HCT116 (cell line): ENCODE measurements at regions not wholly inside any gene's neighbourhood (a gene's known extent, or its start where the extent isn't known, plus 50 kb on each side); places are given as distances from the start of the nearest gene placed in this dataset.

Experiments
- ATAC-seq: fragments of 200-7000 bp; cut with Tn5 transposase; 2 replicates; pipeline ENCODE4 v1.9.1; 2020; ENCODE audit warnings: mild to moderate bottlenecking, moderate library complexity
- BruUV-seq: library from RNA; stranded (reverse); fragments of 400-500 nt; replicated peaks from 2 replicates; lab custom pipeline; 2021; lab: Mats Ljungman, UMichigan
- CTCF ChIA-PET: fragments of 300-600 bp; sonication (Branson Sonifier 250); formaldehyde crosslinking; loops from one replicate; lab custom pipeline; 2021; ENCODE audit warnings: antibody characterized with exemption; lab: Charles Lee
- POLR2A ChIA-PET: fragments of 300-600, 350-600 bp; sonication (Branson Sonifier 250); formaldehyde crosslinking; loops from one replicate; lab custom pipeline; 2021; ENCODE audit warnings: antibody characterized with exemption; lab: Charles Lee
- RAD21 ChIA-PET, 2 experiments: fragments of 300-600 bp; sonication (Branson Sonifier 250); formaldehyde crosslinking; loops; one replicate each; lab custom pipeline; 2023; ENCODE audit warnings: low total read pairs in 2 of 2; ENCODE audit not compliant: uncharacterized antibody in 2 of 2, unreplicated experiment in 2 of 2, low non-redundant PET in 1 of 2; lab: Charles Lee
- DNase-seq: peaks from one replicate; pipeline ENCODE4 v3.0.0-alpha.2; 2010; ENCODE audit warnings: low read depth, low spot score
- H2AFZ ChIP-seq: fragments of 200-600 bp; shearing (Covaris generic), sonication (generic); 2 replicates; pipeline ENCODE4 v1.6.1; 2017; ENCODE audit warnings: low read depth, mixed run types, mixed read lengths, antibody characterized with exemption, low read length; ENCODE audit not compliant: poor library complexity, severe bottlenecking
- H3K27ac ChIP-seq: 2 replicates; pipeline ENCODE4 v1.5.1; 2012; ENCODE audit warnings: low read depth, low read length
- H3K27me3 ChIP-seq: fragments of 200-600 bp; sonication (generic); 2 replicates; pipeline ENCODE4 v1.6.1; 2016; ENCODE audit warnings: mixed run types, low read length, mixed read lengths; ENCODE audit not compliant: insufficient read depth
- H3K36me3 ChIP-seq, 2 experiments: fragments of 200-500 bp in 1 of 2; fragments of 200-600 bp in 1 of 2; sonication (Bioruptor generic) in 1 of 2; sonication (generic) in 1 of 2; 2 replicates each; pipeline versions ENCODE4 v1.5.1 to v1.6.1; 2014 to 2016; ENCODE audit warnings: low read length in 2 of 2, inconsistent platforms in 1 of 2, mixed read lengths in 1 of 2, mixed run types in 1 of 2; ENCODE audit not compliant: insufficient read depth in 2 of 2, control insufficient read depth in 1 of 2
- H3K4me1 ChIP-seq, 2 experiments: fragments of 200-600 bp in 1 of 2; sonication (generic) in 1 of 2; 2 replicates each; pipeline versions ENCODE4 v1.5.1 to v1.6.1; 2012 to 2017; ENCODE audit warnings: low read length in 2 of 2, inconsistent platforms in 1 of 2, mild to moderate bottlenecking in 1 of 2, mixed read lengths in 1 of 2, mixed run types in 1 of 2, moderate library complexity in 1 of 2; ENCODE audit not compliant: insufficient read depth in 2 of 2, control insufficient read depth in 1 of 2
- H3K4me2 ChIP-seq: fragments of 200-600 bp; sonication (generic); 2 replicates; pipeline ENCODE4 v1.6.1; 2017; ENCODE audit warnings: mixed run types, low read length, mixed read lengths
- H3K4me3 ChIP-seq, 2 experiments: fragments of 200-600 bp in 1 of 2; sonication (generic) in 1 of 2; replicated peaks in 1 of 2; 2 replicates each; pipeline ENCODE4 v1.5.1; 2011 to 2016; ENCODE audit warnings: low read length in 2 of 2, control low read depth in 1 of 2, low read depth in 1 of 2, mild to moderate bottlenecking in 1 of 2, mixed read lengths in 1 of 2, mixed run types in 1 of 2
- H3K79me2 ChIP-seq: fragments of 200-600 bp; sonication (generic); 2 replicates; pipeline ENCODE4 v1.6.1; 2017; ENCODE audit warnings: mild to moderate bottlenecking, mixed run types, low read length, moderate library complexity, mixed read lengths; ENCODE audit not compliant: insufficient read depth
- H3K9ac ChIP-seq: fragments of 200-600 bp; sonication (generic); 2 replicates; pipeline ENCODE4 v1.6.1; 2016; ENCODE audit warnings: low read length, mixed read lengths
- H3K9me2 ChIP-seq: fragments of 200-600 bp; sonication (generic), shearing (Covaris generic); 2 replicates; pipeline ENCODE4 v1.6.1; 2017; ENCODE audit warnings: mixed run types, mild to moderate bottlenecking, moderate library complexity; ENCODE audit not compliant: insufficient read depth
- H3K9me3 ChIP-seq, 2 experiments: fragments of 200-500 bp in 1 of 2; fragments of 200-600 bp in 1 of 2; sonication (Bioruptor generic) in 1 of 2; sonication (generic) in 1 of 2; 2 replicates each; pipeline ENCODE4 v1.6.1; 2014 to 2017; ENCODE audit warnings: low read length in 2 of 2, mixed read lengths in 2 of 2, inconsistent platforms in 1 of 2, low read depth in 1 of 2, mild to moderate bottlenecking in 1 of 2, mixed run types in 1 of 2, moderate library complexity in 1 of 2; ENCODE audit not compliant: control insufficient read depth in 1 of 2, insufficient read depth in 1 of 2
- H4K20me1 ChIP-seq: fragments of 200-600 bp; sonication (generic), shearing (Covaris generic); 2 replicates; pipeline ENCODE4 v1.6.1; 2017; ENCODE audit warnings: mixed run types, mild to moderate bottlenecking, moderate library complexity; ENCODE audit not compliant: insufficient read depth
- ATF3 ChIP-seq: IDR thresholded peaks from 2 replicates; pipeline ENCODE4 v1.6.1; 2012
- CEBPB ChIP-seq: IDR thresholded peaks from 2 replicates; pipeline ENCODE4 v1.6.1; 2012; ENCODE audit warnings: low read depth
- EGR1 ChIP-seq: IDR thresholded peaks from 2 replicates; pipeline ENCODE4 v1.6.1; 2012; ENCODE audit warnings: low read depth
- ELF1 ChIP-seq: IDR thresholded peaks from 2 replicates; pipeline ENCODE4 v1.6.1; 2012; ENCODE audit warnings: low read depth, borderline replicate concordance
- EZH2 ChIP-seq: fragments of 200-600 bp; sonication (generic); IDR thresholded peaks from 2 replicates; pipeline ENCODE4 v1.6.1; 2017; ENCODE audit warnings: antibody characterized with exemption, mixed run types
- EZH2phosphoT487 ChIP-seq: fragments of 200-600 bp; IDR thresholded peaks from 2 replicates; pipeline ENCODE4 v1.6.1; 2018; ENCODE audit warnings: antibody characterized with exemption, borderline replicate concordance
- POLR2A ChIP-seq: IDR thresholded peaks from 2 replicates; pipeline ENCODE4 v1.7.0; 2011; ENCODE audit warnings: borderline replicate concordance; ENCODE audit not compliant: insufficient read depth, insufficient read length; ENCODE audit errors: extremely low read depth
- POLR2AphosphoS5 ChIP-seq: IDR thresholded peaks from 2 replicates; pipeline ENCODE4 v1.6.1; 2011; ENCODE audit warnings: mild to moderate bottlenecking, low read depth, low read length, moderate library complexity
- RAD21 ChIP-seq: IDR thresholded peaks from 2 replicates; pipeline ENCODE4 v1.6.1; 2012; ENCODE audit warnings: low read depth, mild to moderate bottlenecking
- SIN3A ChIP-seq: IDR thresholded peaks from 2 replicates; pipeline ENCODE4 v1.6.1; 2012; ENCODE audit warnings: low read depth
- SP1 ChIP-seq: IDR thresholded peaks from 2 replicates; pipeline ENCODE4 v1.6.1; 2012; ENCODE audit warnings: low read depth
- YY1 ChIP-seq: IDR thresholded peaks from 2 replicates; pipeline ENCODE4 v1.6.1; 2011; ENCODE audit warnings: low read length, low read depth, moderate library complexity, mild to moderate bottlenecking; ENCODE audit not compliant: insufficient replicate concordance; ENCODE audit errors: extremely low read depth
- ZFX ChIP-seq: fragments of 450-650 bp; IDR thresholded peaks from 2 replicates; pipeline ENCODE4 v1.6.1; 2017
- ZNF274 ChIP-seq: fragments of 200-500 bp; sonication (Bioruptor generic); IDR thresholded peaks from 2 replicates; pipeline ENCODE4 v1.6.1; 2014; ENCODE audit warnings: mild to moderate bottlenecking, low read depth, low read length, inconsistent platforms
- intact Hi-C: fragments of 100-400 bp; cut with micrococcal nuclease; formaldehyde crosslinking; loops from 2 replicates; pipeline ENCODE4 v1.10.0; 2022

- intact Hi-C loops: no loop called here
- ChIA-PET CTCF (no interaction called here), POLR2A (no interaction called here), RAD21 (no interaction called here)
- Histone ChIP-seq H3K27ac (no peak overlapping the region), H3K9ac (no peak overlapping the region), H3K4me2 (no peak overlapping the region), H3K36me3 (no peaks in the 10 kb centered on the region), H4K20me1 (no peaks in the 10 kb centered on the region), H2AFZ (no peak overlapping the region), H3K9me3 (no peaks in the 10 kb centered on the region), H3K4me1 (no peaks in the 10 kb centered on the region), H3K27me3 (peaks cover 10% of the 10 kb centered on the region; the same call in 1 of the 2 replicates), H3K4me3 (no peak overlapping the region), H3K9me2 (no peaks in the 10 kb centered on the region), H3K79me2 (no peaks in the 10 kb centered on the region)
- TF ChIP-seq RAD21 (no peak), CEBPB (no peak)
- no peak for DNase-seq
- ATAC-seq: no peak
- BruUV-seq: no TSS peak
These were observed 325.6 kb downstream of the DEPDC1B start for GRCh38 chr5:60374409-60374808.

GRCh38 chr5:60372786-60373185 is 327.2 kb downstream of the DEPDC1B start:
- Histone ChIP-seq H3K79me2 (no peaks in the 10 kb centered on the region), H3K4me2 (no peak overlapping the region), H3K9me2 (no peaks in the 10 kb centered on the region), H3K27ac (no peak overlapping the region), H3K27me3 (peaks cover 10% of the 10 kb centered on the region; the same call in 1 of the 2 replicates), H4K20me1 (no peaks in the 10 kb centered on the region), H3K4me3 (no peak overlapping the region), H2AFZ (no peak overlapping the region), H3K9me3 (no peaks in the 10 kb centered on the region), H3K36me3 (no peaks in the 10 kb centered on the region), H3K4me1 (no peaks in the 10 kb centered on the region), H3K9ac (no peak overlapping the region)
- CTCF ChIA-PET: no interaction called here
- POLR2A ChIA-PET: no interaction called here
- BruUV-seq: no TSS peak
- DNase-seq (no peak), ATAC-seq (no peak)
- RAD21 ChIA-PET: no interaction called here
- TF ChIP-seq EZH2phosphoT487: no peak
- intact Hi-C loops: no loop called here

GRCh38 chr5:60371065-60371464 is 328.9 kb downstream of the DEPDC1B start:
- peaks cover 4% of the 10 kb centered on the region; the same call in 1 of the 2 replicates for H3K27me3 ChIP-seq
- no TSS peak for BruUV-seq
- ChIA-PET CTCF (no interaction called here), RAD21 (no interaction called here), POLR2A (no interaction called here)
- no peaks in the 10 kb centered on the region for H4K20me1 ChIP-seq
- no peaks in the 10 kb centered on the region for H3K4me1 ChIP-seq
- H3K27ac ChIP-seq: no peak overlapping the region
- no peaks in the 10 kb centered on the region for H3K9me3 ChIP-seq
- H3K9me2 ChIP-seq: no peaks in the 10 kb centered on the region
- no peak overlapping the region for H3K4me3 ChIP-seq
- H3K36me3 ChIP-seq: no peaks in the 10 kb centered on the region
- intact Hi-C loops: no loop called here
- ATAC-seq (no peak), DNase-seq (no peak)
- H3K9ac ChIP-seq: no peak overlapping the region
- H2AFZ ChIP-seq: no peak overlapping the region
- no peaks in the 10 kb centered on the region for H3K79me2 ChIP-seq
- H3K4me2 ChIP-seq: no peak overlapping the region
- no peak for TF ChIP-seq EZH2phosphoT487
- no peak for TF ChIP-seq SIN3A
- no peak for TF ChIP-seq ZFX
- TF ChIP-seq ZNF274: no peak
- no peak for TF ChIP-seq SP1
- no peak for TF ChIP-seq POLR2AphosphoS5
- no peak for TF ChIP-seq POLR2A
- no peak for TF ChIP-seq ATF3
- TF ChIP-seq YY1: no peak
- TF ChIP-seq EGR1: no peak
- TF ChIP-seq EZH2: no peak
- no peak for TF ChIP-seq ELF1
